GM19043 (cell line): ENCODE measurements at regions not wholly inside any gene's neighbourhood (a gene's known extent, or its start where the extent isn't known, plus 50 kb on each side); places are given as distances from the start of the nearest gene placed in this dataset.
"Not testable (repeated sequence)": the region's sequence is repeated elsewhere in the genome, so short reads cannot be mapped to it uniquely, and the experiment has no call there.

ENCODE experiments used
- ATAC-seq: cut with Tn5 transposase; IDR thresholded peaks from one replicate; pipeline ENCODE4 v1.9.1; 2021; ENCODE audit warnings: low read depth; ENCODE audit not compliant: unreplicated experiment

GRCh38 chr6:125421836-125422235, 120.1 kb upstream of the HDDC2 start:
- no peak for ATAC-seq

DNA sequence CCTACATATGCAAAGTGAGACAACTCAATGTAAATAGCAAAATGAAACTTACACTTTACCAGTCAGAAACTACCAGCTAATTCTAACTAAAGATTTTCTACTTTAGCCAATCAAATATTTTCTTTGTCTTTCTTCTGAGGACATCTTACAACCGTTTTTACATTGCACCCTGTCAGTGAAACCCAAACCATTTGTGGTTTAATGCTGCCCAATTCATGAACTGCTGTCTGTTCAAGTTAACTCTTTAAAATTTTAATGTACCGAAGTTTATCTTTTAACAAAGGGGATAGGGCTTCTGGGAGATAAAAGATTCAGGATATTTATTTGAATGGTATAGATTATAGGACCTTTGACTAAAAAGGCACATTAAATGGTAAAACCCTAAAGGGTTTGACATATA, 121.3 kb upstream of the HDDC2 start:
- ATAC-seq: no peak

- ATAC-seq: no peak
Measured at GRCh38 chr6:125431971-125432370, 130.2 kb upstream of the HDDC2 start.

DNA sequence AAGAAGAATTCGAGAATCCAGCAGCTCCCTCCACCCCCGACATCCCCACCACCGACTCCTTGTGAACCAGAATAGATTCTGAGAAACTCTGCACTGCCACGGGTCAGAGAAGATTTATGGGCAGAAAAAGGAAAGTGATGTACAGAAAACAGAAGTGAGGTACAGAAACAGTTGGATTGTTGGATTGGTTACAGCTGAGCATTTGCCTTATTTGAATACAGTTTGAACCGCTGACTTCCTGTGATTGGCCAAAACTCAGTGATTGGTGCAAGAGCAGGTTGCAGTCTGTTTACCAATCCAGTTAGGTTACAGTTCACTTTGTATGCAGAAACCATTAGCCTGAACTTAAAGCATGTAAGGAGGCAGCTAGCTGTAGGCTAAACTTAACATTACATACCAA, 131.2 kb upstream of the HDDC2 start:
- ATAC-seq: no peak

DNA sequence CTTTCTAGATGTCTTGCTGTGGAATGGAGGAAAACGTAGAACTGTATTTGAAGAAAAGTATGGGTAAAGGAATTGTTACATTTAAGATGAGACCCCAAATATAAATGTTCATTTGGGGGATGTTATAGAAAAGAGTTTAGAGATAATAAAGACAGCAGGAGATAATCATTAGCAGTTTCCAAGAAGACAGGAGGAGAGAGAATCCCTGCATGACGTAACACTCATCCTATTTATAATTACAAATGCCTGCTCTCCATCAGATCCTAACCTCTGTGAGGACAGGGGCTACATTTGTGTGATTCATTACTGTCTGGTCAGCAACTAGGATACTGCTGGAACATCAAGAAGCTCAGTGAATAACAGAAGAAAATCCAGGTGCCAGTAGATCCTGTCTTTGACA, 133.0 kb upstream of the HDDC2 start:
- no peak for ATAC-seq

DNA sequence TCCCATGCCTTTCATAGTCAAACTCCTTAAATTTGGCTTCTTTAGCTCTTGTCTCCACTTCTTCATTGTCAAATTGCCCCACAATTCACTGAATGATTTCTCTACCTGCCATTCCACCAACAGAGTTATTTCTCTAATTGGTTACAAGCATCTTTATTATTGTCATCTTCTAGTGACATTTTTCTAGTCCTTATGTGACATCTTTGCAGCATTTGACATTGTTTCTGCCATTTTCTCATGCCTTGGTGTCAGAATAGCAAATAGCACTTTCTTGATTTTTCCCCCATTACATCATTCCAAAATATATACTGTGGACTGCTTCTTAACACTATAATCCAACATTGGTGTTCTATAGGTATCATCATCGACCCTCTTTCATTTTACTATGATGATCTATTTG, 137.7 kb upstream of the HDDC2 start:
- ATAC-seq: no peak

- no peak for ATAC-seq
Measured at GRCh38 chr6:125444006-125444923, 142.5 kb upstream of the HDDC2 start.

- no peak for ATAC-seq
Measured at GRCh38 chr6:125445054-125445453, 143.3 kb upstream of the HDDC2 start.

GRCh38 chr6:125446011-125446410, 144.2 kb upstream of the HDDC2 start:
- no peak for ATAC-seq

- no peak for ATAC-seq
Measured at GRCh38 chr6:125451750-125452149, 150.0 kb upstream of the HDDC2 start.

- ATAC-seq: no peak
Measured at GRCh38 chr6:125453516-125453915, 151.7 kb upstream of the HDDC2 start.

DNA sequence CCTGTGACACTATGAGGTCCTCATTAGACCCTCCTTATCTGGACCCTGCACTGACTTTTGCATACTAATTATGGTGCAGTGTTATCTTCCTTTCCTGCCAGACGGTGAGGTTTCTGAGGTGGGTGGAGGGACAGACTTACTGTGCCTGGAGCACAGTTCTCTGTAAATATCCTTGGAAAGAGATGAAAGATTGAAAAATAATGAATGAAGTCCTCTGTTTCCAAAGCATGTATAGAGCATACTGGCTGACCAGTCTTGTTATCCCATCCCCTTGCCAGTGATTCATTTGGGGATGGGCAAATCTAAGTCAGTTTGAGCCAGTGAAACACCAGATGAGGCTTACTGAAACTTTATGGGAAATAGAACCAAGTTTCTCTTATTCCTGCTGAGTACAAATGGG, 152.6 kb upstream of the HDDC2 start:
- ATAC-seq: no peak

DNA sequence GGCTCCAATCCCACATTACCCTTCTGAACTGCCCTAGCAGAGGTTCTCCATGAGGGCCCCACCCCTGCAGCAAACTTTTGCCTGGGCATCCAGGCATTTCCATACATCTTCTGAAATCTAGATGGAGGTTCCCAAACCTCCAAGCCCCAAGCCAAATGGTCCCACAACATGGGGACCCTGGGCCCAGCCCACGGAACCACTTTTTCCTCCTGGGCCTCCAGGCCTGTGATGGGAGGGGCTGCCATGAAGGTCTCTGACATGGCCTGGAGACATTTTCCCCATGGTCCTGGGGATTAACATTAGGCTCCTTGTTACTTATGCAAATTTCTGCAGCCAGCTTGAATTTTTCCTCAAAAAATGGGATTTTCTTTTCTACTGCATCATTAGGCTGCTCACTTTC, 156.7 kb upstream of the HDDC2 start:
- ATAC-seq: not testable (repeated sequence)

DNA sequence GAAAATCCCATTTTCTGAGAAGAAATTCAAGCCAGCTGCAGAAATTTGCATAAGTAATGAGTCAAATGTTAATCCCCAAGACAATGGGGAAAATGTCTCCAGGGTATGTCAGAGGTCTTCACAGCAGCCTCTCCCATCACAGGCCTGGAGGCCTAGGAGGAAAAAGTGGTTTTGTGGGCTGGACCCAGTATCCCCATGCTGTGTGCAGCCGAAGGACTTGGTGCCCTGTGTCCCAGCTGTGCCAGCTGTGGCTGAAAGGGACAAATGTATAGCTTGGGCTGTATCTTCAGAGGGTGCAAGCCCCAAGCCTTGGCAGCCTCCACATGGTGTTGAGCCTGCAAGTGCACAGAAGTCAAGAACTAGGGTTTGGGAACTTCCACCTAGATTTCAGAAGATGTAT, 163.6 kb upstream of the HDDC2 start:
- ATAC-seq: not testable (repeated sequence)

DNA sequence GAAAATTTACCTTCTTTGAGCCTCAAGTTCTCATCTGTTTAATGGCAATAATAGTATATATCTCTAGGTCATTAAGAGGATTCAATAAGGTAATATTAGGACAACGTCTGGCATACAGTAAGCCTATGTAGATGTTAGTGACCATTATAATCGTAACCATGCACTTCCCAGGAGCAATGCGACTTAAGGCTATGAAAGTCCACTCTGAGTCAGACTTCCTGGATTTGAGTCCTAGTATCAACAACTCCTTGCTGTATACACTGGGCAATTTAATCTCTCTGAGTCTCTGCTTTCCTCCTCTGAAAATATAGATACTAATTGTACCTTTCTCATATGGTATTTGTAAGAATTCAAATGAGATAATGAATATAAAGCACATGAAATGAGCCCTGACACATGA, 168.1 kb upstream of the HDDC2 start:
- ATAC-seq: no peak

GRCh38 chr6:125471667-125472066, 169.9 kb upstream of the HDDC2 start:
- ATAC-seq: no peak

DNA sequence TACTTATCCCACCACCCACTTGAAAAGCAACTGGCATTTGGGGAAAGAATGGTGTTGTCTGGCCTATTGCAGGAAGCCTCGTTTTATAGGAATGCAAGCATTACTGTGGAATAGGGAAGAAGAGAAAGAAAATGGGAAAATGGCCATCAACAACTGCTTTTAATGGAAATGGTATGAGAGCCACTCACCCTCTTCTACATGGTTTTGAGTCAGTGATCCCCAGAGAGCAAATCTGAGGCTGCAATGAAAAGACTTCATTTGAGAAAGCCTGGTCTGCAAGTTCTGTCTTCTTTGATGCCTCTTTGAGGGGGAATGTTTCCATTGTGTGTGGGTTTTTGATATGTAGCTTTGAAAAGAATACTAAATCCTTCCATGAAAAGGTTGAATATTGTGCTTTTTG, 172.3 kb upstream of the HDDC2 start:
- no peak for ATAC-seq

- no peak for ATAC-seq
Measured at GRCh38 chr6:125477156-125477555, 175.4 kb upstream of the HDDC2 start.

DNA sequence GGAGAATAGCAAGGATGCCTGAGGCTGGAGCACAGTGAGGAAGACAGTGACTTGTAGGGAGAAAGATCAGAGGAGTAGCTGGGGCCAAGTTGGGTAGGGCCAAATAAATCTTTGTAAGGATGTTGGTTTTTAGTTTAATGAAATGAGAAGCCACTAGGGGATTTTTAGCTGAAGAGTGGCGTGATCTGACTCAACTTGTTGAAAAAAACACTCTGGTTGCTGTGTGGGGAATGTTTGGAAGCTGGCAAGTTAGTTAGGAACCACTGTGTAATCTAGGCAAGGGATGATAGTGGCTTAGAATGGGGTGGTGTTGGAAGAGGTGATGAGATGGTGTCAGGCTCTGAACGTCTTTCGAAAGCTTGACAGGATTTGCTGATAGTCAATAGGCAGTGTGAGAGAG, 176.1 kb upstream of the HDDC2 start:
- ATAC-seq: no peak

GRCh38 chr6:125480146-125480545, 178.4 kb upstream of the HDDC2 start:
- no peak for ATAC-seq

DNA sequence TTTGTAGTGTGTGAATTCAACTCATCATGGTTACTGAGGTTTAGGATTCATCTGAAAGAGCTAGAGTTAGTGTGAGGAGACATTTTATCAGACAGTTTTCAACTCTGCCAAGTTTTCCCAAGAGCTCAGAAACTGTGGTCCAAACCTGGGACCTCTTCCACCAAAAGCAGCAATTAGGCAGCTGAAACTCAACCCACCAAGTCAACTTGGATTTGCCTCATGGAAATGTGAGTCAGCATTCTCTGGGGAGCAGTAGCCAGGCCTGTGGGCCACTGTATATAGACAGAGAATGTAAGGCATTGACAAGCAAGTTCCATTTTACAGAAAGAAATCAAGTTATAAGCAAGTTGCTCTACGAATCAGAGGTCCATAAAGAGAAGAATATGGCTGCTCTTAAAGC, 178.8 kb upstream of the HDDC2 start:
- ATAC-seq: no peak

GRCh38 chr6:125481056-125481455, 179.3 kb upstream of the HDDC2 start:
- ATAC-seq: no peak

DNA sequence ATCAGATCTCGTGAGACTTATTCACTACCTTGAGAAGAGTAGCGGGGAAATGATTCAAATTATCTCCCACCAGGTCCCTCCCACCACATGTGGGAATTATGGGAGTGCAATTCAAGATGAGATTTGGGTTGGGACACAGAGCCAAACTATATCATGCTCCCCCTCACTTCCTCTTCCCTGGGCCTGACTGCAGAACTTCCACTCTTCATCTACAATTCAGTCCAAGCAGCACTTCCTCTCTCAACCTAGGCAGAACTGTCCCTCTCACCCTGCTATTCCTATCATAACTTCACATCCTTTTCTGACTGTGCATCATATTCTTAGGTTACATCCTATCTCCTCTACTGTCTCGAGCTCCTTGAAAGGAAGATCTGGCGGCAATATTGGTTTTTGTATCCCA, 184.0 kb upstream of the HDDC2 start:
- no peak for ATAC-seq
